HEK293 (cell line): ENCODE measurements at regions not wholly inside any gene's neighbourhood (a gene's known extent, or its start where the extent isn't known, plus 50 kb on each side); places are given as distances from the start of the nearest gene placed in this dataset.

ENCODE experiments used
- CTCF ChIA-PET: fragments of 350-600 bp; formaldehyde crosslinking; extraction: SDS; loops from one replicate; lab custom pipeline; 2021; ENCODE audit warnings: antibody characterized with exemption; lab: Yijun Ruan, JAX
- POLR2A ChIA-PET: fragments of 300-600 bp; formaldehyde crosslinking; extraction: SDS; loops from one replicate; lab custom pipeline; 2020; ENCODE audit warnings: antibody characterized with exemption, inconsistent platforms; lab: Yijun Ruan, JAX
- H3K27ac ChIP-seq: fragments of 200-500 bp; sonication (Bioruptor generic); 2 replicates; pipeline ENCODE4 v1.5.1; 2014; ENCODE audit warnings: low read depth, low read length, control low read depth, inconsistent platforms; ENCODE audit errors: extremely low read depth
- H3K36me3 ChIP-seq, 2 experiments: fragments of 200-500 bp in 1 of 2; sonication (Bioruptor generic) in 1 of 2; 1 replicate in 1 of 2; 2 replicates in 1 of 2; pipeline ENCODE4 v1.5.1; 2014 to 2017; ENCODE audit warnings: inconsistent platforms in 2 of 2, low read length in 2 of 2; ENCODE audit not compliant: control insufficient read depth in 2 of 2, insufficient read depth in 1 of 2
- H3K4me1 ChIP-seq: fragments of 200-500 bp; sonication (Bioruptor generic); 2 replicates; pipeline ENCODE4 v1.5.1; 2014; ENCODE audit warnings: mild to moderate bottlenecking, low read length, inconsistent platforms; ENCODE audit not compliant: control insufficient read depth, insufficient read depth
- H3K4me3 ChIP-seq: 2 replicates; pipeline ENCODE4 v1.5.1; 2011; ENCODE audit warnings: low read depth, mild to moderate bottlenecking, control low read depth, low read length, moderate library complexity
- H3K9me3 ChIP-seq: fragments of 200-500 bp; sonication (Bioruptor generic); 2 replicates; pipeline ENCODE4 v1.5.1; 2014; ENCODE audit warnings: low read depth, low read length, inconsistent platforms; ENCODE audit not compliant: control insufficient read depth, insufficient read depth
- CTCF ChIP-seq: fragments of 450-650 bp; formaldehyde crosslinking; IDR thresholded peaks from 2 replicates; pipeline ENCODE4 v1.5.1; 2016; ENCODE audit warnings: missing biosample characterization, missing genetic modification characterization
- GLI2 ChIP-seq: fragments of 450-650 bp; formaldehyde crosslinking; IDR thresholded peaks from 2 replicates; pipeline ENCODE4; 2017; ENCODE audit warnings: missing biosample characterization, missing genetic modification characterization, low read depth, borderline replicate concordance
- GLI4 ChIP-seq: fragments of 450-650 bp; formaldehyde crosslinking; IDR thresholded peaks from 2 replicates; pipeline ENCODE4 v1.5.1; 2016; ENCODE audit warnings: missing biosample characterization, missing genetic modification characterization
- HIC1 ChIP-seq: fragments of 450-650 bp; formaldehyde crosslinking; IDR thresholded peaks from 2 replicates; pipeline ENCODE4 v1.5.1; 2016; ENCODE audit warnings: missing biosample characterization, missing genetic modification characterization
- RBAK ChIP-seq: fragments of 450-650 bp; formaldehyde crosslinking; IDR thresholded peaks from 2 replicates; pipeline ENCODE4 v1.5.1; 2016; ENCODE audit warnings: missing biosample characterization, missing genetic modification characterization
- ZBTB8A ChIP-seq: fragments of 450-650 bp; formaldehyde crosslinking; IDR thresholded peaks from 2 replicates; pipeline ENCODE4 v1.5.1; 2016; ENCODE audit warnings: missing biosample characterization, missing genetic modification characterization
- ZFP3 ChIP-seq: fragments of 450-650 bp; formaldehyde crosslinking; IDR thresholded peaks from 2 replicates; pipeline ENCODE4 v1.5.1; 2016; ENCODE audit warnings: low read depth, missing biosample characterization, missing genetic modification characterization
- ZFP37 ChIP-seq: fragments of 450-650 bp; formaldehyde crosslinking; IDR thresholded peaks from 2 replicates; pipeline ENCODE4 v1.5.1; 2016; ENCODE audit warnings: missing biosample characterization, missing genetic modification characterization
- ZNF112 ChIP-seq: fragments of 450-650 bp; formaldehyde crosslinking; IDR thresholded peaks from 2 replicates; pipeline ENCODE4 v1.5.0; 2017; ENCODE audit warnings: missing biosample characterization, missing genetic modification characterization
- ZNF18 ChIP-seq: fragments of 450-650 bp; formaldehyde crosslinking; IDR thresholded peaks from 2 replicates; pipeline ENCODE4 v1.5.1; 2016; ENCODE audit warnings: missing biosample characterization, missing genetic modification characterization
- ZNF202 ChIP-seq: fragments of 450-650 bp; formaldehyde crosslinking; IDR thresholded peaks from 2 replicates; pipeline ENCODE4 v1.5.1; 2016; ENCODE audit warnings: missing biosample characterization, missing genetic modification characterization, borderline replicate concordance
- ZNF341 ChIP-seq: fragments of 450-650 bp; formaldehyde crosslinking; IDR thresholded peaks from 2 replicates; pipeline ENCODE4; 2016; ENCODE audit warnings: low read depth, missing biosample characterization, missing genetic modification characterization
- ZNF398 ChIP-seq: fragments of 450-650 bp; formaldehyde crosslinking; IDR thresholded peaks from 2 replicates; pipeline ENCODE4 v1.5.1; 2017; ENCODE audit warnings: missing biosample characterization, missing genetic modification characterization
- ZNF518A ChIP-seq: fragments of 450-650 bp; formaldehyde crosslinking; conservative IDR thresholded peaks from 2 replicates; pipeline ENCODE4 v1.5.1; 2016; ENCODE audit warnings: low read depth, missing biosample characterization, missing genetic modification characterization
- ZNF560 ChIP-seq: fragments of 450-650 bp; formaldehyde crosslinking; IDR thresholded peaks from 2 replicates; pipeline ENCODE4 v1.5.1; 2017; ENCODE audit warnings: missing biosample characterization, missing genetic modification characterization, borderline replicate concordance
- ZNF654 ChIP-seq: fragments of 450-650 bp; formaldehyde crosslinking; IDR thresholded peaks from 2 replicates; pipeline ENCODE4 v1.5.1; 2016; ENCODE audit warnings: low read depth, missing biosample characterization, missing genetic modification characterization
- ZNF785 ChIP-seq: fragments of 450-650 bp; formaldehyde crosslinking; IDR thresholded peaks from 2 replicates; pipeline ENCODE4 v1.5.1; 2016; ENCODE audit warnings: missing biosample characterization, missing genetic modification characterization
- ZSCAN5A ChIP-seq: fragments of 450-650 bp; formaldehyde crosslinking; IDR thresholded peaks from 2 replicates; pipeline ENCODE4 v1.5.1; 2016; ENCODE audit warnings: missing biosample characterization, missing genetic modification characterization

- TF ChIP-seq ZNF654, result no peak
- no peak for TF ChIP-seq ZSCAN5A (tag by site-specific recombination)
- TF ChIP-seq ZBTB8A (tag by site-specific recombination), result no peak
- TF ChIP-seq ZNF785 (tag by site-specific recombination), result no peak
- no peak for TF ChIP-seq CTCF (tag by site-specific recombination)
Observed at GRCh38 chr4:27360790-27361267, 500.2 kb downstream of the STIM2 start (continued).

- Histone ChIP-seq H3K36me3 (no peaks in the 10 kb centered on the region), H3K4me1 (no peaks in the 10 kb centered on the region), H3K27ac (no peak overlapping the region), H3K4me3 (no peak overlapping the region), H3K9me3 (no peaks in the 10 kb centered on the region)
- ChIA-PET CTCF (no interaction called here), POLR2A (no interaction called here)
- TF ChIP-seq ZNF202 (tag by site-specific recombination) (no peak), ZNF112 (tag by site-specific recombination) (no peak), ZNF560 (no peak), ZNF398 (tag by site-specific recombination) (no peak), RBAK (tag by site-specific recombination) (no peak), ZNF341 (tag by site-specific recombination) (no peak)
Observed at GRCh38 chr4:27364509-27364908, 503.9 kb downstream of the STIM2 start.

- CTCF ChIA-PET, result no interaction called here
- POLR2A ChIA-PET, result no interaction called here
- no peak for TF ChIP-seq ZNF785 (tag by site-specific recombination)
- no peak for TF ChIP-seq ZFP3 (tag by site-specific recombination)
- TF ChIP-seq ZNF518A (tag by site-specific recombination), result no peak
- TF ChIP-seq ZNF18, result no peak
- TF ChIP-seq GLI4, result no peak
- TF ChIP-seq ZFP37 (tag by site-specific recombination), result no peak
- no peak for TF ChIP-seq GLI2 (tag by site-specific recombination)
- no peak for TF ChIP-seq HIC1 (tag by site-specific recombination)
Observed at GRCh38 chr4:27366104-27366823, 505.6 kb downstream of the STIM2 start.

More at GRCh38 chr4:27366104-27366823, 505.6 kb downstream of the STIM2 start:
- no peaks in the 10 kb centered on the region for H3K4me1 ChIP-seq
- no peaks in the 10 kb centered on the region for H3K9me3 ChIP-seq
- no peak overlapping the region for H3K4me3 ChIP-seq
- no peaks in the 10 kb centered on the region for H3K36me3 ChIP-seq
- H3K27ac ChIP-seq, result no peak overlapping the region
